K562 (cell line): ENCODE measurements at regions not wholly inside any gene's neighbourhood (a gene's known extent, or its start where the extent isn't known, plus 50 kb on each side); places are given as distances from the start of the nearest gene placed in this dataset.

Experiments used
- ATAC-seq: fragments of 200-7000 bp; cut with Tn5 transposase; 3 replicates; pipeline ENCODE4 v1.9.1; 2020; ENCODE audit warnings: moderate library complexity
- BruUV-seq: library from RNA; stranded (reverse); fragments of 400-500 nt; replicated peaks from 2 replicates; lab custom pipeline; 2021; lab: Mats Ljungman, UMichigan
- CTCF ChIA-PET: fragments of 300-600 bp; formaldehyde crosslinking; extraction: SDS; loops from one replicate; lab custom pipeline; 2021; ENCODE audit warnings: low intra/inter-chr PET ratio; lab: Yijun Ruan, JAX
- POLR2A ChIA-PET: fragments of 300-600, 350-650 bp; sonication (Branson Sonifier 250); formaldehyde crosslinking; extraction: SDS; loops from one replicate; lab custom pipeline; 2021; ENCODE audit warnings: antibody characterized with exemption, inconsistent platforms; lab: Yijun Ruan, JAX
- DNase-seq, 4 experiments: peaks; one replicate each; pipeline versions ENCODE4 v3.0.0 to v3.0.0-alpha.2; 2011 to 2018; ENCODE audit warnings: low spot score in 3 of 4, mixed read lengths in 3 of 4; ENCODE audit errors: extremely low read depth in 1 of 4
- FAIRE-seq: peaks from 2 replicates; lab custom pipeline; 2011; peaks lifted over from hg19 to GRCh38; lab: Jason Lieb, UNC
- H2AFZ ChIP-seq: 2 replicates; pipeline ENCODE4 v1.6.0; 2011; ENCODE audit warnings: low read depth, low read length, control low read depth, inconsistent platforms
- H3K27ac ChIP-seq: fragments of 200-600 bp; 3 replicates; pipeline ENCODE4 v1.8.0; 2011; ENCODE audit warnings: low read depth, mild to moderate bottlenecking, control low read depth, inconsistent platforms, low read length, moderate library complexity, mixed read lengths; ENCODE audit errors: extremely low read depth
- H3K27me3 ChIP-seq, 2 experiments: fragments of 300-600 bp in 1 of 2; 2 replicates in 1 of 2; 3 replicates in 1 of 2; pipeline versions ENCODE4 v1.6.0 to v1.8.0; 2011; ENCODE audit warnings: inconsistent platforms in 2 of 2, low read length in 2 of 2, mild to moderate bottlenecking in 1 of 2, mixed read lengths in 1 of 2, moderate library complexity in 1 of 2; ENCODE audit not compliant: control insufficient read depth in 2 of 2, insufficient read depth in 2 of 2
- H3K36me3 ChIP-seq: fragments of 300-600 bp; 3 replicates; pipeline ENCODE4 v1.8.0; 2011; ENCODE audit warnings: mild to moderate bottlenecking, low read length, inconsistent platforms; ENCODE audit not compliant: control insufficient read depth, insufficient read depth
- H3K4me1 ChIP-seq, 2 experiments: fragments of 200-600 bp in 1 of 2; replicated peaks in 1 of 2; 2 replicates in 1 of 2; 3 replicates in 1 of 2; pipeline versions ENCODE4 v1.5.1 to v1.8.0; 2011; ENCODE audit warnings: inconsistent platforms in 2 of 2, low read length in 2 of 2, mild to moderate bottlenecking in 1 of 2, mixed read lengths in 1 of 2, moderate library complexity in 1 of 2; ENCODE audit not compliant: control insufficient read depth in 2 of 2, insufficient read depth in 2 of 2
- H3K4me2 ChIP-seq: 2 replicates; pipeline ENCODE4 v1.6.1; 2011; ENCODE audit warnings: low read length, control low read depth, inconsistent platforms, mixed read lengths; ENCODE audit not compliant: insufficient read depth
- H3K4me3 ChIP-seq: fragments of 200-600 bp; sonication (generic), shearing (Covaris generic); 2 replicates; pipeline ENCODE4 v1.5.1; 2016; ENCODE audit warnings: control low read depth, inconsistent platforms
- H3K79me2 ChIP-seq: fragments of 200-600 bp; 3 replicates; pipeline ENCODE4 v1.8.0; 2011; ENCODE audit warnings: low read length, inconsistent platforms; ENCODE audit not compliant: control insufficient read depth, insufficient read depth
- H3K9ac ChIP-seq, 2 experiments: 2 replicates each; pipeline versions ENCODE4 v1.6.0 to v1.6.1; 2011; ENCODE audit warnings: low read depth in 2 of 2, low read length in 2 of 2, control low read depth in 1 of 2, inconsistent platforms in 1 of 2, mild to moderate bottlenecking in 1 of 2, mixed read lengths in 1 of 2; ENCODE audit not compliant: insufficient read depth in 1 of 2
- H3K9me1 ChIP-seq: one replicate; pipeline ENCODE4 v1.6.0; 2011; ENCODE audit warnings: inconsistent platforms, mild to moderate bottlenecking, low read length, moderate library complexity; ENCODE audit not compliant: control insufficient read depth, insufficient read depth
- H3K9me3 ChIP-seq: replicated peaks from 2 replicates; pipeline ENCODE4 v1.5.1; 2011; ENCODE audit warnings: low read depth, low read length, inconsistent platforms; ENCODE audit not compliant: control insufficient read depth, insufficient read depth
- H4K20me1 ChIP-seq: replicated peaks from 2 replicates; pipeline ENCODE4 v1.6.1; 2011; ENCODE audit warnings: low read length, inconsistent platforms, mixed read lengths; ENCODE audit not compliant: control insufficient read depth, insufficient read depth
- BHLHE40 ChIP-seq: IDR thresholded peaks from 2 replicates; pipeline ENCODE4 v1.6.1; 2011; ENCODE audit warnings: low read length, improper control_type of control experiment
- CBFB ChIP-seq: sonication (generic); formaldehyde crosslinking; IDR thresholded peaks from 2 replicates; pipeline ENCODE4 v1.4.0; 2020; ENCODE audit warnings: mild to moderate bottlenecking, missing genetic modification reagents
- CBX1 ChIP-seq: sonication (generic); IDR thresholded peaks from 2 replicates; pipeline ENCODE4 v1.6.1; 2016; ENCODE audit warnings: antibody characterized with exemption, low read depth, mild to moderate bottlenecking
- ETV1 ChIP-seq: fragments of 450-650 bp; conservative IDR thresholded peaks from 2 replicates; pipeline ENCODE4 v1.6.1; 2016; ENCODE audit warnings: missing genetic modification characterization, control low read depth, low read depth, missing compliant biosample characterization
- KHSRP ChIP-seq: fragments of 450-650 bp; IDR thresholded peaks from 2 replicates; pipeline ENCODE4 v1.6.1; 2017
- PHB2 ChIP-seq: fragments of 450-650 bp; IDR thresholded peaks from 2 replicates; pipeline ENCODE4 v1.6.1; 2017; ENCODE audit warnings: low read depth
- RBM25 ChIP-seq: fragments of 200-400 bp; formaldehyde crosslinking; IDR thresholded peaks from 2 replicates; pipeline ENCODE4 v1.6.1; 2018; ENCODE audit warnings: low read length, low read depth, moderate library complexity; ENCODE audit not compliant: severe bottlenecking
- SIN3A ChIP-seq, 2 experiments: fragments of 150-350 bp in 1 of 2; IDR thresholded peaks; 2 replicates each; pipeline ENCODE4 v1.6.1; 2011 to 2016; ENCODE audit warnings: borderline replicate concordance in 2 of 2, low read depth in 2 of 2, low read length in 2 of 2, mild to moderate bottlenecking in 2 of 2, moderate library complexity in 2 of 2; ENCODE audit not compliant: control insufficient read depth in 1 of 2
- SMARCB1 ChIP-seq: IDR thresholded peaks from 2 replicates; pipeline ENCODE4 v1.6.1; 2011; ENCODE audit warnings: improper control_type of control experiment, low read depth; ENCODE audit not compliant: insufficient read length
- SP1 ChIP-seq: sonication (generic); formaldehyde crosslinking; IDR thresholded peaks from 2 replicates; pipeline ENCODE4 v1.8.1; 2022; ENCODE audit warnings: mild to moderate bottlenecking, missing genetic modification reagents
- WHSC1 ChIP-seq: IDR thresholded peaks from one replicate; pipeline ENCODE4 v1.6.1; 2012; ENCODE audit warnings: low read length, control low read depth, inconsistent platforms
- ZHX1 ChIP-seq: fragments of 150-350 bp; conservative IDR thresholded peaks from 2 replicates; pipeline ENCODE4 v1.6.1; 2014; ENCODE audit warnings: low read length
- ZNF133 ChIP-seq: fragments of 250-450 bp; sonication (Bioruptor Pico); IDR thresholded peaks from 2 replicates; pipeline ENCODE4 v1.4.0; 2020; ENCODE audit warnings: mild to moderate bottlenecking
- WGBS: fragments of 100-300 bp; shearing (Covaris generic); methylation state at CpG from one replicate; pipeline ENCODE4 v1.1.6; 2016; ENCODE audit warnings: low coverage, mixed read lengths; ENCODE audit not compliant: insufficient coverage; ENCODE audit errors: missing lambda C conversion rate; 5-methylcytosine and 5-hydroxymethylcytosine counted together
- in situ Hi-C: fragments of 300-500 bp; cut with MboI; formaldehyde crosslinking; loops from 4 replicates; pipeline ENCODE4 v1.15.0; 2018; ENCODE audit warnings: inconsistent platforms, mixed read lengths
- intact Hi-C: fragments of 100-400 bp; cut with micrococcal nuclease; formaldehyde crosslinking; loops from 2 replicates; pipeline ENCODE4 v1.14.2; 2022

DNA sequence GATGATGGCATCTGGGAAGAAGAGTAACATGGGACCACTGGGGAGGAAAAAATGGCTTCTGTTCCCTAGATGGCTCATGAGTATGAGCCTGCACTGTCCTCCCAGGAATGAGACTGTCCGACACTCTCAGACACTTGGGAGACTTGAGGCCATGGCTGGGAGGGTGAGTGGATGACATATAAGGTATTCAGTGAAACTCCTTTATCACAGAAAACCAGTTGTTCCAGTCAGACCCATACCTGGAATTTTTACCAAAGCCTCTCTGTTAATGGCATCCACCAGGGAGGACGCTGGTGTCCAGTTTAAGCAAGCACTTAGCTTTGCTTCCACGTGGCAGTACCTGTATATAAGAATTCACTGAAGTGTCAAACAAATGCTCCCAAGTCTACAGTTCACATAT lies 116.7 kb upstream of the C10orf90 start:
- Histone ChIP-seq H3K27ac (no peak overlapping the region), H3K4me2 (no peak overlapping the region), H4K20me1 (no peaks in the 10 kb centered on the region), H3K4me1 (no peaks in the 10 kb centered on the region), H3K36me3 (no peaks in the 10 kb centered on the region), H3K9me3 (no peaks in the 10 kb centered on the region), H3K9me1 (no peaks in the 10 kb centered on the region), H3K4me3 (no peak overlapping the region), H3K9ac (no peak overlapping the region), H3K27me3 (no peaks in the 10 kb centered on the region), H3K79me2 (no peaks in the 10 kb centered on the region), H2AFZ (no peak overlapping the region)
- ATAC-seq = no peak
- in situ Hi-C loops (no loop called here), intact Hi-C loops (no loop called here)
- no peak for DNase-seq
- POLR2A ChIA-PET = no interaction called here
- BruUV-seq = no TSS peak
- TF ChIP-seq WHSC1 (no peak), CBX1 (no peak), ZNF133 (CRISPR knock-in tag) (no peak), BHLHE40 (no peak), SIN3A (IDR thresholded peaks at IDR 0.05; ENCODE audit: borderline replicate concordance in 2 of 2, control insufficient read depth in 1 of 2, low read depth in 2 of 2, low read length in 2 of 2) (no peak), SMARCB1 (no peak), CBFB (CRISPR knock-in tag) (no peak), KHSRP (no peak), PHB2 (no peak), SP1 (CRISPR knock-in tag) (no peak), RBM25 (no peak), ZHX1 (no peak), ETV1 (tag) (no peak)
- CTCF ChIA-PET = no interaction called here
- FAIRE-seq = no peak
- 0% methylated on average over 2 of the region's 3 CpGs for WGBS
